Neural cell (in vitro differentiated cells): ENCODE measurements at regions not wholly inside any gene's neighbourhood (a gene's known extent, or its start where the extent isn't known, plus 50 kb on each side); places are given as distances from the start of the nearest gene placed in this dataset.

Experiments used
- H2AFZ ChIP-seq: fragments of 200-600, 300-800 bp; sonication (generic), shearing (Covaris generic); 2 replicates; pipeline ENCODE4 v1.6.0; 2014; ENCODE audit warnings: low read depth, mild to moderate bottlenecking, antibody characterized with exemption, low read length, moderate library complexity
- H3F3A ChIP-seq: fragments of 200-600 bp; shearing (Covaris generic); 2 replicates; pipeline ENCODE4 v1.6.1; 2016; ENCODE audit warnings: mild to moderate bottlenecking, moderate library complexity, mixed read lengths, antibody characterized with exemption, low read length; ENCODE audit not compliant: insufficient read depth, poor library complexity, severe bottlenecking
- H3K27ac ChIP-seq: fragments of 200-600, 300-800 bp; sonication (generic), shearing (Covaris generic); 2 replicates; pipeline ENCODE4 v1.5.1; 2014; ENCODE audit warnings: mild to moderate bottlenecking, low read length, moderate library complexity
- H3K27me3 ChIP-seq: fragments of 300-800, 200-600 bp; sonication (generic), shearing (Covaris generic); 2 replicates; pipeline ENCODE4 v1.6.0; 2014; ENCODE audit warnings: mild to moderate bottlenecking, low read depth, low read length, moderate library complexity; ENCODE audit not compliant: insufficient read depth
- H3K36me3 ChIP-seq: fragments of 300-800, 200-600 bp; sonication (generic), shearing (Covaris generic); 2 replicates; pipeline ENCODE4 v1.5.1; 2014; ENCODE audit warnings: mild to moderate bottlenecking, antibody characterized with exemption, low read length, moderate library complexity; ENCODE audit not compliant: insufficient read depth
- H3K4me2 ChIP-seq: fragments of 300-800, 200-600 bp; sonication (generic), shearing (Covaris generic); 2 replicates; pipeline ENCODE4 v1.6.0; 2014; ENCODE audit warnings: mild to moderate bottlenecking, low read length
- H3K4me3 ChIP-seq: fragments of 300-800, 200-600 bp; sonication (generic), shearing (Covaris generic); 2 replicates; pipeline ENCODE4 v1.5.1; 2014; ENCODE audit warnings: mild to moderate bottlenecking, low read length, moderate library complexity
- H3K79me2 ChIP-seq: fragments of 200-600 bp; shearing (Covaris generic); replicated peaks from 2 replicates; pipeline ENCODE4 v1.6.0; 2014; ENCODE audit warnings: mild to moderate bottlenecking, low read length, moderate library complexity; ENCODE audit not compliant: insufficient read depth
- H3K9ac ChIP-seq: fragments of 300-800, 200-600 bp; sonication (generic), shearing (Covaris generic); 2 replicates; pipeline ENCODE4 v1.6.1; 2016; ENCODE audit warnings: mild to moderate bottlenecking, low read length, mixed read lengths
- H3K9me2 ChIP-seq: fragments of 200-600 bp; shearing (Covaris generic); 2 replicates; pipeline ENCODE4 v1.6.1; 2016; ENCODE audit warnings: mild to moderate bottlenecking, low read length, mixed read lengths; ENCODE audit not compliant: insufficient read depth
- H3K9me3 ChIP-seq: fragments of 200-600, 300-800 bp; sonication (generic), shearing (Covaris generic); 2 replicates; pipeline ENCODE4 v1.6.1; 2016; ENCODE audit warnings: mild to moderate bottlenecking, mixed run types, low read length, moderate library complexity, mixed read lengths
- H4K20me1 ChIP-seq: fragments of 200-600 bp; shearing (Covaris generic); 2 replicates; pipeline ENCODE4 v1.6.1; 2016; ENCODE audit warnings: mild to moderate bottlenecking, mixed run types; ENCODE audit not compliant: insufficient read depth
- CTCF ChIP-seq: fragments of 450-650 bp; IDR thresholded peaks from 2 replicates; pipeline ENCODE4 v1.5.1; 2014; ENCODE audit warnings: antibody characterized with exemption, mild to moderate bottlenecking, moderate library complexity; ENCODE audit not compliant: poor library complexity, severe bottlenecking
- EP300 ChIP-seq: fragments of 450-650 bp; conservative IDR thresholded peaks from 2 replicates; pipeline ENCODE4 v1.6.1; 2014; ENCODE audit warnings: antibody characterized with exemption, mild to moderate bottlenecking, moderate library complexity; ENCODE audit not compliant: poor library complexity, severe bottlenecking
- EZH2 ChIP-seq: fragments of 200-600, 300-800 bp; shearing (Covaris generic), sonication (generic); IDR thresholded peaks from 2 replicates; pipeline ENCODE4 v1.6.1; 2014; ENCODE audit warnings: antibody characterized with exemption, low read length, borderline replicate concordance, mild to moderate bottlenecking; ENCODE audit not compliant: insufficient read depth, poor library complexity, severe bottlenecking
- MXI1 ChIP-seq: fragments of 450-650 bp; conservative IDR thresholded peaks from 2 replicates; pipeline ENCODE4 v1.6.1; 2014; ENCODE audit warnings: antibody characterized with exemption, mild to moderate bottlenecking; ENCODE audit not compliant: poor library complexity, severe bottlenecking
- POLR2AphosphoS5 ChIP-seq: IDR thresholded peaks from 2 replicates; pipeline ENCODE4 v1.6.1; 2012
- SMC3 ChIP-seq: fragments of 450-650 bp; conservative IDR thresholded peaks from 2 replicates; pipeline ENCODE4 v1.6.1; 2014; ENCODE audit warnings: antibody characterized with exemption, mild to moderate bottlenecking, moderate library complexity; ENCODE audit not compliant: poor library complexity
- TAF1 ChIP-seq: IDR thresholded peaks from 2 replicates; pipeline ENCODE4 v1.6.1; 2012; ENCODE audit warnings: low read depth

GRCh38 chr1:4005431-4005830, 105.4 kb upstream of the C1orf174 start:
- H3K9ac ChIP-seq, result no peak overlapping the region
- no peaks in the 10 kb centered on the region for H3K9me3 ChIP-seq
- no peak overlapping the region for H2AFZ ChIP-seq
- TF ChIP-seq TAF1, result no peak
- no peak for TF ChIP-seq POLR2AphosphoS5
- H3F3A ChIP-seq, result no peaks in the 10 kb centered on the region
- no peak overlapping the region for H3K27ac ChIP-seq
- no peak overlapping the region for H3K4me2 ChIP-seq
- H4K20me1 ChIP-seq, result no peaks in the 10 kb centered on the region
- H3K27me3 ChIP-seq, result no peaks in the 10 kb centered on the region
- H3K9me2 ChIP-seq, result no peaks in the 10 kb centered on the region
- no peak overlapping the region for H3K4me3 ChIP-seq
- no peaks in the 10 kb centered on the region for H3K79me2 ChIP-seq
- H3K36me3 ChIP-seq, result no peaks in the 10 kb centered on the region

DNA sequence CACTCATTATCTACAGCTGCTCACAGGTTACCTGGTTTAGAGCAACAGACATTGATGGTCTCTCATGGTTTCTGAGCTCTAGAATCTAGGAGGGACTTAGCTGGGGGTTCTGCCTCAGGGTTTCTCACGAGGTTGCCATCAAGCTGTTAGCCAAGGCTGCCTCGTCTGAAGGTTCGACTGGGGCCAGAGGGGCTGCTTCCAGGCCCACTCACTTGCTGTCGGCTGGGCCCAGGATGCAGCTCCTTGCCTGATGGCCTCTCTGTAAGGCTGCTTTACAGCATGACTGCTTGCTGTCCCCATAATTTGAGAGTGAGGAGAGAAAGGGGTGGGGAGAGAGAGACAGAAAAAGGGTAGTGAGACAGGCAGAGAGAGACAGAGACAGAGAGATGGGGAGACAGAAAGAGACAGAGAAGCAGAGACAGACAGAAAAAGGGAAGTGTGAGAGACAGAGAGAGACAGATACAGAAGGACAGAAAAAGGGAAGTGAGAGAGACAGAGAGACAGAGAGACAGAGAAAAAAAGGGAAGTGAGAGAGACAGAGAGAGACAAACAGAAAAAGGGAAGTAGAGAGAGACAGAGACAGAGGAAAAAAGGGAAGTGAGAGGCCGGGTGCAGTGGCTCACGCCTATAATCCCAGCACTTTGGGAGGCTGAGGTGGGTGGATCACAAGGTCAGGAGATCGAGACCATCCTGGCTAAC, 106.8 kb upstream of the C1orf174 start:
- Histone ChIP-seq H3K9me3 (no peaks in the 10 kb centered on the region), H2AFZ (no peak overlapping the region), H4K20me1 (no peaks in the 10 kb centered on the region), H3K27ac (no peak overlapping the region), H3K36me3 (no peaks in the 10 kb centered on the region), H3K27me3 (no peaks in the 10 kb centered on the region), H3K9ac (no peak overlapping the region), H3K79me2 (no peaks in the 10 kb centered on the region), H3F3A (no peaks in the 10 kb centered on the region), H3K9me2 (no peaks in the 10 kb centered on the region), H3K4me2 (no peak overlapping the region), H3K4me3 (no peak overlapping the region)
- TF ChIP-seq EZH2 (no peak), EP300 (no peak)

DNA sequence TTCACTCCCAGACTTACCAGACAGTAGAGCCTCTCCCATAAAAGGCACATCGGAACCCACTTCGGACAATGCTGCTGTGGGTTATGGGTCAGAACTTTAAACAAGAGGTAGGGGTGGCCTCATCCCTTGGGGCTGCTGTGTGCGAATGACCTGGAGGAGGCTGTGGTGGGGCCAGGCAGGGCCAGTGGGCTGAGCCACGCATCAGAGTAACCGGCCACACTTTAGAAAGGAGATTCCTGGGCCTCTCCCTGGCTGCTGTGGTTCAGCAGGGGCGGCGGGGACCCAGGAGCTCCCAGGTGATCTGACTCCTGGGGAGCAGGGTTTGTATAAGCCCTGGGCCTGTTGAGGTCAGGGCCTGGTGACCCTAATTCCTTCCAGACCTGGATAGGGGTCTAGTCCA, 110.2 kb upstream of the C1orf174 start:
- Histone ChIP-seq H3K79me2 (no peaks in the 10 kb centered on the region), H2AFZ (no peak overlapping the region), H3K27me3 (no peaks in the 10 kb centered on the region), H3F3A (no peaks in the 10 kb centered on the region), H3K4me3 (no peak overlapping the region), H3K27ac (no peak overlapping the region), H4K20me1 (no peaks in the 10 kb centered on the region), H3K9me2 (no peaks in the 10 kb centered on the region), H3K36me3 (no peaks in the 10 kb centered on the region), H3K9me3 (no peaks in the 10 kb centered on the region), H3K9ac (no peak overlapping the region), H3K4me2 (no peak overlapping the region)
- no peak for TF ChIP-seq SMC3
- TF ChIP-seq TAF1, result no peak

DNA sequence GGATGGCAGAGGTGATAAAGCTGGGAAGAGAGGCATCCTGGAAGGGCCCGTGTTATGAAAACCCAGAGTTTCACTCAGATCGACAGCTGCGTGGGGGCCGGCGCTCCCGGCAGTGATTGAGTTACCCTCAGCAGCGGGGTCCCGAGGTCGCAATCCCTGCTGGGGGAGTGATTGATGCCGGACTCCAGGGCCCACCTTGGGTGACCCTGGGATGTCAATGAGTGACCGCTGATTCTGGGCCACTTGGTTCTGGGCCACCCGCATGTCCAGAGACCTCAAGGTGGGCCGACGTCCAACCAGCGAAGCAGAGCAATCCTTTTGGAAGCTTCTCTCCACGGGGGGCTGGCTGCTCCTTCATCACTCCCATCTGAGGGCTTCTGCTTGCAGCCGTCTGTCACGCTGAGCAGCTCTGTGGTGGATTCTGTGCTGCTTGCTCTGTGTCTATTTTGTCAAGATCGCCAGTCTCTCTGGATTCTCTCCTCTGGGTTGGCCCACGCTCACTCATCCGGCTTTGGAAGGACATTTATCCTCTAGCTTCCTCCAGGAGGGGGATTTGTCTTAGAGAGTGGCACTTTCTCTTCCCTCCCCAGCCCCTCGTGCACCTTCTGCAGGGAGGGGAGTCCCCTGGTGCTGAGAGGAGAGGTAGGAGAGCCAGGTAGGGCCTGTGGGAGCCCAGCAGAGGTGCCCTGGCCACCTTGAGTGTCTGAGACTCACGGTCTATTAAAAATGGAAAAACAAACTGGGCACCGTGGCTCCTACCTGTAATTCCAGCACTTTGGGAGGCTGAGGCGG, 110.9 kb upstream of the C1orf174 start:
- Histone ChIP-seq H3K27ac (no peak overlapping the region), H3K27me3 (no peaks in the 10 kb centered on the region), H2AFZ (no peak overlapping the region), H3K36me3 (no peaks in the 10 kb centered on the region), H3K4me3 (no peak overlapping the region), H3K79me2 (no peaks in the 10 kb centered on the region), H3K9me2 (no peaks in the 10 kb centered on the region), H3K9me3 (no peaks in the 10 kb centered on the region), H3K4me2 (no peak overlapping the region), H3K9ac (no peak overlapping the region), H3F3A (no peaks in the 10 kb centered on the region), H4K20me1 (no peaks in the 10 kb centered on the region)
- TF ChIP-seq CTCF (no peak), MXI1 (no peak)
